IMR-90 (cell line): ENCODE measurements at regions not wholly inside any gene's neighbourhood (a gene's known extent, or its start where the extent isn't known, plus 50 kb on each side); places are given as distances from the start of the nearest gene placed in this dataset.

Experiments
- ATAC-seq: fragments of 200-7000 bp; cut with Tn5 transposase; 2 replicates; pipeline ENCODE4 v1.9.1; 2020; ENCODE audit warnings: low read depth, mild to moderate bottlenecking, moderate library complexity
- BruUV-seq: library from RNA; stranded (reverse); fragments of 400-500 nt; replicated peaks from 2 replicates; lab custom pipeline; 2021; lab: Mats Ljungman, UMichigan
- CTCF ChIA-PET: fragments of 300-600 bp; formaldehyde crosslinking; extraction: SDS; loops from one replicate; lab custom pipeline; 2021; ENCODE audit warnings: antibody characterized with exemption; lab: Yijun Ruan, JAX
- POLR2A ChIA-PET: fragments of 300-600 bp; sonication (Branson Sonifier 250); formaldehyde crosslinking; loops from one replicate; lab custom pipeline; 2022; ENCODE audit warnings: antibody characterized with exemption; ENCODE audit not compliant: unreplicated experiment; lab: Charles Lee
- DNase-seq: peaks from one replicate; pipeline ENCODE4 v3.0.0; 2013
- H2AFZ ChIP-seq: replicated peaks from 2 replicates; pipeline ENCODE3; 2013; ENCODE audit warnings: low read length, mild to moderate bottlenecking; ENCODE audit not compliant: poor library complexity
- H2AK5ac ChIP-seq: 2 replicates; pipeline ENCODE4 v1.6.1; 2013; ENCODE audit warnings: low read depth, low read length, inconsistent platforms
- H2AK9ac ChIP-seq: replicated peaks from 2 replicates; pipeline ENCODE3; 2013; ENCODE audit warnings: mild to moderate bottlenecking, low read depth, low read length, moderate library complexity; ENCODE audit not compliant: poor library complexity
- H2BK120ac ChIP-seq: 2 replicates; pipeline ENCODE4 v1.6.1; 2013; ENCODE audit warnings: low read depth, low read length, inconsistent platforms
- H2BK15ac ChIP-seq: 3 replicates; pipeline ENCODE4 v1.6.1; 2013; ENCODE audit warnings: low read depth, low read length, inconsistent platforms
- H2BK20ac ChIP-seq: 2 replicates; pipeline ENCODE4 v1.6.1; 2013; ENCODE audit warnings: low read depth, mild to moderate bottlenecking, inconsistent platforms, low read length, moderate library complexity
- H2BK5ac ChIP-seq: 2 replicates; pipeline ENCODE4 v1.6.1; 2013; ENCODE audit warnings: mild to moderate bottlenecking, low read depth, low read length, inconsistent platforms; ENCODE audit not compliant: poor library complexity, severe bottlenecking
- H3K14ac ChIP-seq: replicated peaks from 2 replicates; pipeline ENCODE4 v1.6.1; 2013; ENCODE audit warnings: low read depth, low read length, inconsistent platforms
- H3K18ac ChIP-seq: 2 replicates; pipeline ENCODE4 v1.6.1; 2013; ENCODE audit warnings: low read depth, low read length, control low read depth
- H3K23ac ChIP-seq: 2 replicates; pipeline ENCODE4 v1.6.1; 2013; ENCODE audit warnings: low read depth, low read length, inconsistent platforms
- H3K27ac ChIP-seq: 2 replicates; pipeline ENCODE4 v1.5.1; 2013; ENCODE audit warnings: mild to moderate bottlenecking, control low read depth, low read length; ENCODE audit not compliant: insufficient read depth
- H3K27me3 ChIP-seq: 2 replicates; pipeline ENCODE4 v1.6.1; 2013; ENCODE audit warnings: low read length; ENCODE audit not compliant: control insufficient read depth, insufficient read depth
- H3K36me3 ChIP-seq: 2 replicates; pipeline ENCODE4 v1.6.1; 2013; ENCODE audit warnings: low read length, mixed read lengths; ENCODE audit not compliant: control insufficient read depth, insufficient read depth
- H3K4ac ChIP-seq: 2 replicates; pipeline ENCODE4 v1.6.1; 2013; ENCODE audit warnings: low read depth, low read length, inconsistent platforms
- H3K4me1 ChIP-seq: 2 replicates; pipeline ENCODE4 v1.6.1; 2013; ENCODE audit warnings: low read length, mixed read lengths; ENCODE audit not compliant: control insufficient read depth, insufficient read depth
- H3K4me2 ChIP-seq: 2 replicates; pipeline ENCODE4 v1.6.1; 2013; ENCODE audit warnings: low read depth, mild to moderate bottlenecking, control low read depth, low read length, moderate library complexity
- H3K4me3 ChIP-seq: 2 replicates; pipeline ENCODE4 v1.5.1; 2013; ENCODE audit warnings: low read depth, mild to moderate bottlenecking, control low read depth, low read length, moderate library complexity; ENCODE audit not compliant: insufficient read depth
- H3K56ac ChIP-seq: 2 replicates; pipeline ENCODE4 v1.6.1; 2013; ENCODE audit warnings: low read length, inconsistent platforms; ENCODE audit not compliant: insufficient read depth; ENCODE audit errors: extremely low read depth
- H3K79me1 ChIP-seq, 2 experiments: 2 replicates each; pipeline ENCODE4 v1.6.1; 2013; ENCODE audit warnings: low read length in 2 of 2, inconsistent platforms in 1 of 2, low read depth in 1 of 2
- H3K9ac ChIP-seq: 2 replicates; pipeline ENCODE4 v1.6.1; 2013; ENCODE audit warnings: low read depth, low read length, control low read depth
- H3K9me1 ChIP-seq: 2 replicates; pipeline ENCODE4 v1.6.1; 2013; ENCODE audit warnings: low read length, inconsistent platforms; ENCODE audit not compliant: insufficient read depth
- H3K9me3 ChIP-seq: 2 replicates; pipeline ENCODE4 v1.6.1; 2013; ENCODE audit warnings: low read length; ENCODE audit not compliant: control insufficient read depth, insufficient read depth
- H4K20me1 ChIP-seq: 2 replicates; pipeline ENCODE4 v1.6.1; 2013; ENCODE audit warnings: low read length, inconsistent platforms; ENCODE audit not compliant: insufficient read depth
- H4K5ac ChIP-seq: 2 replicates; pipeline ENCODE4 v1.6.1; 2013; ENCODE audit warnings: mild to moderate bottlenecking, low read depth, low read length, control low read depth
- H4K8ac ChIP-seq, 2 experiments: 2 replicates each; pipeline ENCODE4 v1.6.1; 2013; ENCODE audit warnings: low read depth in 2 of 2, low read length in 2 of 2, control low read depth in 1 of 2, inconsistent platforms in 1 of 2
- H4K91ac ChIP-seq: 2 replicates; pipeline ENCODE4 v1.6.1; 2013; ENCODE audit warnings: low read depth, low read length, inconsistent platforms; ENCODE audit not compliant: insufficient read depth
- CEBPB ChIP-seq: IDR thresholded peaks from 2 replicates; pipeline ENCODE4 v1.6.1; 2012; ENCODE audit warnings: low read depth, low read length, improper control_type of control experiment
- SMC3 ChIP-seq: fragments of 150-350 bp; IDR thresholded peaks from 2 replicates; pipeline ENCODE4 v1.6.1; 2016; ENCODE audit warnings: low read depth, mild to moderate bottlenecking, antibody characterized with exemption, low read length, moderate library complexity
- WGBS, 2 experiments: methylation state at CpG; one replicate each; pipeline versions ENCODE4 v1.1.5 to v1.1.7; 2013; ENCODE audit warnings: missing lambda C conversion rate in 2 of 2; ENCODE audit not compliant: insufficient read length in 1 of 2; ENCODE audit errors: extremely low coverage in 2 of 2; 5-methylcytosine and 5-hydroxymethylcytosine counted together
- dilution Hi-C: fragments of 300-500 bp; cut with HindIII; formaldehyde crosslinking; loops from one replicate; pipeline ENCODE4 v1.14.3; 2018; ENCODE audit warnings: low sequenced_read_pairs; ENCODE audit not compliant: unreplicated experiment
- in situ Hi-C: fragments of 300-500 bp; cut with MboI; formaldehyde crosslinking; loops from 3 replicates; pipeline ENCODE4 v1.14.3; 2019; ENCODE audit warnings: low sequenced_read_pairs, inconsistent platforms, mixed read lengths
- intact Hi-C: fragments of 100-400 bp; cut with micrococcal nuclease; formaldehyde crosslinking; loops from 2 replicates; pipeline ENCODE4 v1.10.0; 2022

GRCh38 chr12:72829838-72830237 lies 557.7 kb downstream of the TRHDE start:
- Histone ChIP-seq H3K23ac (no peak overlapping the region), H3K27me3 (no peaks in the 10 kb centered on the region), H3K4me1 (no peaks in the 10 kb centered on the region), H3K4ac (no peak overlapping the region), H4K91ac (no peak overlapping the region), H2AK9ac (no peak overlapping the region), H3K9me3 (peaks cover 2% of the 10 kb centered on the region; the same call in 1 of the 2 replicates), H3K14ac (no peak overlapping the region), H2AFZ (no peak overlapping the region), H3K18ac (no peak overlapping the region), H3K36me3 (no peaks in the 10 kb centered on the region), H4K5ac (no peak overlapping the region), H3K79me1 (no peaks in the 10 kb centered on the region), H2BK5ac (no peak overlapping the region), H2BK15ac (no peak overlapping the region), H2BK120ac (no peak overlapping the region), H2AK5ac (no peak overlapping the region), H4K8ac (no peak overlapping the region), H3K56ac (no peak overlapping the region), H3K9me1 (no peaks in the 10 kb centered on the region), H3K27ac (no peak overlapping the region), H3K4me2 (no peak overlapping the region), H3K4me3 (no peak overlapping the region), H4K20me1 (no peaks in the 10 kb centered on the region), H3K9ac (no peak overlapping the region), H2BK20ac (no peak overlapping the region)
- no CpG with 5 or more reads among the region's 1 CpG for WGBS, 2 experiments
- intact Hi-C loops, result no loop called here
- DNase-seq (no peak), ATAC-seq (no peak)
- TF ChIP-seq CEBPB (no peak), SMC3 (no peak)
- BruUV-seq, result no TSS peak
- POLR2A ChIA-PET, result no interaction called here
- CTCF ChIA-PET, result no interaction called here
- dilution Hi-C loops, result no loop called here
- in situ Hi-C loops, result no loop called here
